Neutrophil (primary cell): ENCODE measurements at regions not wholly inside any gene's neighbourhood (a gene's known extent, or its start where the extent isn't known, plus 50 kb on each side); places are given as distances from the start of the nearest gene placed in this dataset.

Experiments used
- H3K27ac ChIP-seq: fragments of 200-600 bp; sonication (generic); 2 replicates; pipeline ENCODE4 v1.5.1; 2016; ENCODE audit warnings: mild to moderate bottlenecking, moderate library complexity
- H3K27me3 ChIP-seq: fragments of 200-600 bp; sonication (generic); 2 replicates; pipeline ENCODE4 v1.6.0; 2016; ENCODE audit warnings: mild to moderate bottlenecking
- H3K36me3 ChIP-seq: fragments of 200-600 bp; sonication (generic); 2 replicates; pipeline ENCODE4 v1.5.1; 2017
- H3K4me1 ChIP-seq, 2 experiments: fragments of 200-600 bp in 1 of 2; sonication (generic) in 1 of 2; 1 replicate in 1 of 2; 2 replicates in 1 of 2; pipeline versions ENCODE4 v1.5.1 to v1.6.1; 2013 to 2016; ENCODE audit warnings: low read depth in 1 of 2, low read length in 1 of 2, mild to moderate bottlenecking in 1 of 2, moderate library complexity in 1 of 2; ENCODE audit not compliant: control insufficient read depth in 1 of 2, insufficient read depth in 1 of 2
- H3K4me3 ChIP-seq, 2 experiments: fragments of 200-600 bp in 1 of 2; sonication (generic) in 1 of 2; 1 replicate in 1 of 2; 2 replicates in 1 of 2; pipeline ENCODE4 v1.5.1; 2013 to 2016; ENCODE audit warnings: low read depth in 1 of 2, low read length in 1 of 2, mild to moderate bottlenecking in 1 of 2, moderate library complexity in 1 of 2
- H3K9me3 ChIP-seq: fragments of 200-600 bp; sonication (generic); 2 replicates; pipeline ENCODE4 v1.5.1; 2016
- TF ChIP-seq, protein P1 (sequence below): fragments of 200-600 bp; sonication (generic); IDR thresholded peaks from 2 replicates; pipeline ENCODE4 v1.5.1; 2016; ENCODE audit warnings: antibody characterized with exemption

DNA sequence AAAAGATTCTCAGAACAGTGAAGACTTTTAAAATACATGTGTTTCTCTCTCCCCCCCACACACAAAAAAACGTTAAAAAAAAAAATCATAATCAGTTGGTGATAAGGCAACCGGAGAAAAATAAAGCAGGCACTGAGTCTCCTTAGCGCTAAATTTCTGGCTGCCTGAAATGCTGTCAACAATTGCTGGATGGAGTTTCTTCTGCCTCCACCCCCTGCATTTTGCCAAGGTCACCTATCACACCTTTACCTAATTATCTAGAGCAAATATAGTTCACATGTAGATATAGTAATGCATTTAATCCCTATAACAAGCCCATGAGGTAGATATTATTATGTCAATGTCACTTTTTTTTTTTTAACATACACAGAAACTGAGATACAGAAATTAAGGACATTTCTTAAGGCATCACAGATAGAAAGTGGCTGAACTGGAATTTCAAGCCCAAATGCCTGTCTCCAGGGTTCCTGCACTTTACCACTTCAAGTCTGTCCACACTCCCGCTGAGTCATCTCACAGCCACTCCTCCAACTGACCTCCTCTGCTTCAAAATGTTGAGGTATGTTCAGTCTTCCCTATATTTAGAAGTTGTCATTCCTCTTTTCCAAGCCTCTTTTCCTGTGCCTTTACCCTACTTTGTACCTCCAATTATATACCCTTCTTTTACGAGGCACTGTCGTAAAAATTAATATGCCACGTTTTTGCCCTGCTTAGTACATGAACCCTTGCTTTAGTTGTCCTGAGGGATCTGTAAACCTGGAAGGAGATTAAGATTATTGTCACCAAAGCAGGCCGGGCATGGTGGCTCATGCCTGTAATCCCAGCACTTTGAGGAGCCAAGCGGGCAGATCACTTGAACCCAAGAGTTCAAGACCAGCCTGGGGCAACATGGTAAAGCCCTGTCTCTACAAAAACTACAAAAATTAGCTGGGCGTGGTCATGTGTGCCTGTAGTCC is 72.8 kb upstream of the MPP7 start:
- no peaks in the 10 kb centered on the region for H3K27me3 ChIP-seq
- H3K4me1 ChIP-seq, result peaks cover 20 to 27% of the 10 kb centered on the region in 2 experiments
- no peak overlapping the region for H3K27ac ChIP-seq
- TF ChIP-seq, protein P1, sequence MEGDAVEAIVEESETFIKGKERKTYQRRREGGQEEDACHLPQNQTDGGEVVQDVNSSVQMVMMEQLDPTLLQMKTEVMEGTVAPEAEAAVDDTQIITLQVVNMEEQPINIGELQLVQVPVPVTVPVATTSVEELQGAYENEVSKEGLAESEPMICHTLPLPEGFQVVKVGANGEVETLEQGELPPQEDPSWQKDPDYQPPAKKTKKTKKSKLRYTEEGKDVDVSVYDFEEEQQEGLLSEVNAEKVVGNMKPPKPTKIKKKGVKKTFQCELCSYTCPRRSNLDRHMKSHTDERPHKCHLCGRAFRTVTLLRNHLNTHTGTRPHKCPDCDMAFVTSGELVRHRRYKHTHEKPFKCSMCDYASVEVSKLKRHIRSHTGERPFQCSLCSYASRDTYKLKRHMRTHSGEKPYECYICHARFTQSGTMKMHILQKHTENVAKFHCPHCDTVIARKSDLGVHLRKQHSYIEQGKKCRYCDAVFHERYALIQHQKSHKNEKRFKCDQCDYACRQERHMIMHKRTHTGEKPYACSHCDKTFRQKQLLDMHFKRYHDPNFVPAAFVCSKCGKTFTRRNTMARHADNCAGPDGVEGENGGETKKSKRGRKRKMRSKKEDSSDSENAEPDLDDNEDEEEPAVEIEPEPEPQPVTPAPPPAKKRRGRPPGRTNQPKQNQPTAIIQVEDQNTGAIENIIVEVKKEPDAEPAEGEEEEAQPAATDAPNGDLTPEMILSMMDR, result no peak
- no peaks in the 10 kb centered on the region for H3K36me3 ChIP-seq
- no peaks in the 10 kb centered on the region for H3K9me3 ChIP-seq
- H3K4me3 ChIP-seq, result no peak overlapping the region

DNA sequence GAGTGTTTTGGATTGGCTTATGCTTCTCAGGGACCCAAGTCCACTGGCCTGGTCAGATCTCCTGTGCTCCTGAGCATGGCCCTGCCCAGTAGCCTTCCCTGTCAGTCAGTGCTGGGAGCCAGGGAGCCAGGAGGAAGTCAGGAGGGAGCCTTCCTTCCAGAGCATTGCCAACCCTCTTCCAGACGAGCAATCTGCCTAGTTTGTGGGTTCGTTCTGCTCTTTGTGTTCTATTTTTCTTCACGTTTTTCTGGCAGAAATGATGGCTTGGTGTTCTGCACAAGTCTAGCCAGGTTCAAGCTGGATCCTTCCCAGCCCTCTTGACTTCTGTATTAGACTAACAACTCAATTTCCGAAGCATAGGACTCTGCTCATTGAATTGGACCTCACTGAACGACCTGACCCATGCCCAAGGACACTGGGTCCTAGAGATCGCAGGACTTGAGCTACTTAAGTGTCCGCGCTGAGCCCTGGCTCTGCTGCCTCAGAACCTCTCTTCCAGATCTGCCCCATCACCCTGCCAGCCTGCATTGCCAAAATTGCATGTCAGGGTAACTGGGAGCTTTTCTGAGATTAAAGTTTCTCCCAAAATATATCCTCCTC is 76.2 kb upstream of the MPP7 start:
- no peak overlapping the region for H3K4me3 ChIP-seq
- H3K27ac ChIP-seq, result peak overlapping the region; percentile 76
- TF ChIP-seq, protein P1, result no peak
- H3K9me3 ChIP-seq, result no peaks in the 10 kb centered on the region
- H3K27me3 ChIP-seq, result no peaks in the 10 kb centered on the region
- no peaks in the 10 kb centered on the region for H3K36me3 ChIP-seq
- peaks cover 36 to 41% of the 10 kb centered on the region in 2 experiments for H3K4me1 ChIP-seq

DNA sequence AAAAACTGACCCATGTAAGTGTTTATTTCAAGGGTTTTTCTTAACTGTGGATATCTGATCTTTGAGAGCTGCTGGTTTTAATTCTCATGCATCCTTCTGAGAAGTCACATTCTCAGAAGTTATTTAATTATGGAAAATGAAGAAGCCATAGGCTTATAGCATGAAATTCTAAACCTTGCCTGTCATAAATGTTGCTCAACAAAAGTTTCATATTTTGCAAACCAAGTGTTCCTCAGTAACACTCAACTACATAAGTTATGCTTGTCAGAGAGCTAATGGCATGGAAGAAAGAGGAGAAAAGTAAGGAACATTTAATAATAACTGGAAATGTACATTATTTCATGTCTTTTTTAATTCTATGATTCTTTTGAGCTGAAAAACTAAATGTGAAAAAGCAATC is 78.6 kb upstream of the MPP7 start:
- peak overlapping the region; percentile 76 for H3K27ac ChIP-seq

DNA sequence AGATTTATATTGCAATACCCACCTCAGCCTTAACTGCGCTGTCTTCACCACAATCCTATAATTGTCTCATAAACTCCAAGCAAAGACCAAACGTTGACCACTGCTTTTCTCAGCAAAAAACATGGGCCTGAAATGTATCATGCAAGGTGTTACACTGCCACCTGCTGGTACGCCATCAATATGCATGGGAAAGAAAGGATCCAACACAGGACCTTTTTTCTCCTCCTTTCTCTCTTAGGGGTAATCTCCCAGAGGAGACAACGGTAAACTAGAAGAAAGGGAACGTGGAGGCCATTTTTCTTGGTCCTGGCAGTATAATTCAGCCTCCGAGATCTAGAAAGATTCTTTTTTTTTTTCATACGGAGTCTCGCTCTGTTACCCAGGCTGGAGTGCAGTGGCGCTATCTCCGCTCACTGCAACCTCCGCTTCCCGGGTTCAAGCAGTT is 79.1 kb upstream of the MPP7 start:
- no peaks in the 10 kb centered on the region for H3K9me3 ChIP-seq
- H3K27me3 ChIP-seq, result no peaks in the 10 kb centered on the region
- H3K4me1 ChIP-seq, result peaks cover 36% of the 10 kb centered on the region in 2 experiments
- peak overlapping the region; percentile 76 for H3K27ac ChIP-seq
- no peak overlapping the region for H3K4me3 ChIP-seq
- H3K36me3 ChIP-seq, result no peaks in the 10 kb centered on the region
- TF ChIP-seq, protein P1, result peak; percentile 89

More for the DNA sequence above, 78.6 kb upstream of the MPP7 start:
- TF ChIP-seq, protein P1, result no peak
- no peaks in the 10 kb centered on the region for H3K27me3 ChIP-seq
- H3K4me1 ChIP-seq, result peaks cover 36% of the 10 kb centered on the region in 2 experiments
- H3K36me3 ChIP-seq, result no peaks in the 10 kb centered on the region
- no peaks in the 10 kb centered on the region for H3K9me3 ChIP-seq
- H3K4me3 ChIP-seq, result no peak overlapping the region

DNA sequence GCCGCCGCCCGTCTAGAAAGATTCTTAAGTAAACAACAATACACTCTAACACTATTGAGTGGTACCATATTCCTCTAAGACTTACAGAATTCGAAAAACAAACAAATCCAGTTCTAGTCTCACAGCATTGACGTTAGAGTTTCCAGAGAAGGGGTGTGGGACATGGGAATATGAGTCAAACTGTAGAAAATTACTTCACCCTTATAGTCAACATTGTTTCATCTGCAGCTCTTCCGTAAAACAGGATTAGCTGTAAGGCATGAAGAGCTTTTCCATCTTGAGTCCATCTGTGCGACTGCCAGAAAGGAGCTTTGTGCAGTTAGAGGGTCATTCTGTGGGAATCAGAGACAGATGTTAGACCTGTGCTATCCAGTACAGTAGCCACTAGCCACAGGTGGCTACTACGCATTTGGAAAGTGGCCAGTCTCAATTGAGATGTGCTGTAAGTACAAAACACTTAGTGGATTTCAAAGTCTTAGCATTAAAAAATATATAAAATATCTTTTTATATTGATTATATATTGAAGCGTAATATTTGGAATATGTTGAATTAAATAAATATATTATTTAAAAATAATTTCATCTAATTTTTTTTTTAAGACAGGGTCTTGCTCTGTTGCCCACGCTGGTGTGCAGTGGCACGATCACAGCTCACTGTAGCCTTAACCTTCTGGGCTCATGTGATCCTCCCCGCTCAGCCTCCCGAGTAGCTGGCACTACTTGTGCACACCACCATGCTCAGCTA is 79.8 kb upstream of the MPP7 start:
- TF ChIP-seq, protein P1, result no peak
- H3K27ac ChIP-seq, result no peak overlapping the region
- no peaks in the 10 kb centered on the region for H3K9me3 ChIP-seq
- H3K36me3 ChIP-seq, result no peaks in the 10 kb centered on the region
- no peak overlapping the region for H3K4me3 ChIP-seq
- H3K27me3 ChIP-seq, result no peaks in the 10 kb centered on the region
- peaks cover 36% of the 10 kb centered on the region in 2 experiments for H3K4me1 ChIP-seq
